ENCODE measurements at regions not wholly inside any gene's neighbourhood (a gene's known extent, or its start where the extent isn't known, plus 50 kb on each side); places are given as distances from the start of the nearest gene placed in this dataset.

DNA sequence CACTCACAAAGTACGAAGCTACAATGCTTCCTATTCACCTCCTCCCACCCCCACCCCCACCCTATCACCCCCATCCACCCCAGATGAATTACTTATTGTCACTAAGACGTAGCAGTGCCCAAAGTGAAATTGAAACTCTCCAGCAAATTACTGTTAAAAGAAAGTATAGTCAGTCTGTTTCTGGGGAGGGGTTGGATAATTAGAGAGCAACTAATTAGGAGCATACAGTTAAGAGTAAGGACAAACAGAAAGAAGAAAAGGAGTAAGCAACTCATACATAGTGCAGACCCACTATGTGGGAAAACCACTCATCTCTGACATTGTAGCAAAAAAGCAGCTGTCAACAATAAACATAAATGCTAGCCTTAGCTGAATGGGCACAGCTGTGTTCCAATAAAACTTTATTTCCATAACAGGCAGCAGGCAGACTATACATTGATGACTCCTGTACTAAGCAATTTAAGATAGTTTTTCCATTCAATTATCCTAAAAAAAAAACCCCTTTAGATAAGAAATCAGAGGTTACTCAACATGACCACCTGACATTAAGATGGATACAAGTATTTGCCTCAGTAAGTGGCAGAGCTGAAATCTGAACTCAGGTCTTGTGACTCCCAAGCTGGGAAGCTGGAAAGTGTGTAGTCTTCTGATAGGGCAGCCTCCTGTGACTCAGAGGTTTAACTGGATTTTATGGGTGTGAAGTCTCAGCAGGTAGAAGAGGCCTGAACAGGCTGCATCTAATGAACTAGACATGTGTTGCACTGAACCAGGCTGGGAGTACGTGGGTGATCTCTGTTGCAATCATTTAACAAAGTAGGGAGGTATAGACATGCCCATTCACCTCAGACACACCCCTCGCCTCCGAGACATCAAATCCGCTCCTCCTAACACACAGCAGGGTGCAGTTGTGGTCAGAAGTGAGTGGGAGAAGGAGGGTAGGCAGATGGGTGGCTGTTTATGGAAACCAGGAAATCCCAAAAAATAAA, 171.8 kb upstream of the KLF7 start:
- no peaks in the 10 kb centered on the region for H3K36me3 ChIP-seq (replicated peaks in 1 of 2; ENCODE audit: control extremely low read depth in 1 of 2, control insufficient read depth in 1 of 2, extremely low read depth in 1 of 2, insufficient read depth in 2 of 2, low read length in 1 of 2)
- Mint-ChIP-seq H3K4me1 (peaks cover 38% of the 10 kb centered on the region), H3K27me3 (peaks cover 3% of the 10 kb centered on the region), H3K27ac (no peak overlapping the region), H3K9me3 (ENCODE audit: insufficient read depth) (no peaks in the 10 kb centered on the region), H3K4me3 (peak overlapping the region; percentile 24)
- DNase-seq (no peak), ATAC-seq (ENCODE audit: low read depth) (no peak)
- WGBS (ENCODE audit: insufficient coverage) = 100% methylated on average over 1 of the region's 6 CpGs
- H3K9ac ChIP-seq (ENCODE audit: low read length) = no peak overlapping the region
- no peak overlapping the region for H3K27ac ChIP-seq (ENCODE audit: low read length in 2 of 2)
- H3K9me3 ChIP-seq (ENCODE audit: control extremely low read depth in 1 of 3, control insufficient read depth in 2 of 3, insufficient read depth in 1 of 3, low read length in 2 of 3) = no peaks in the 10 kb centered on the region
- no peaks in the 10 kb centered on the region for H3K79me2 ChIP-seq (ENCODE audit: control insufficient read depth, insufficient read depth, low read length)
- H3K27me3 ChIP-seq (replicated peaks in 1 of 4; ENCODE audit: control extremely low read depth in 1 of 4, control insufficient read depth in 3 of 4, insufficient read depth in 4 of 4, low read length in 3 of 4) = no peaks in the 10 kb centered on the region
- H3K4me2 ChIP-seq (replicated peaks; ENCODE audit: low read depth, low read length, poor library complexity, severe bottlenecking) = peak overlapping the region; percentile 41
- H2AFZ ChIP-seq (ENCODE audit: insufficient read depth, low read depth, low read length, poor library complexity, severe bottlenecking) = no peak overlapping the region
- no peak overlapping the region for H3K4me3 ChIP-seq (ENCODE audit: control extremely low read depth in 1 of 5, extremely low read depth in 1 of 5, insufficient read depth in 1 of 5, low read depth in 2 of 5, low read length in 4 of 5)
- H3K4me1 ChIP-seq (ENCODE audit: control insufficient read depth in 2 of 2, insufficient read depth in 2 of 2, low read length in 2 of 2) = peaks cover 5 to 8% of the 10 kb centered on the region in 2 donors
- ChIA-PET CTCF (interaction anchor here (0.6 to 1.2 kb wide), 3 partner anchors 10 to 291 kb away, joined by 3 to 6 read pairs (median 4); no protein-coding TSS in a partner anchor), POLR2A (no interaction called here)
- no peaks in the 10 kb centered on the region for H4K20me1 ChIP-seq (ENCODE audit: control insufficient read depth, insufficient read depth, low read length, poor library complexity, severe bottlenecking)
- no peak for TF ChIP-seq CTCF (IDR thresholded peaks at IDR 0.05)
- no peak for TF ChIP-seq EZH2 (IDR thresholded peaks at IDR 0.05; ENCODE audit: borderline replicate concordance, insufficient read depth, low read depth, low read length, poor library complexity, severe bottlenecking)
- intact Hi-C loops (cut with micrococcal nuclease) = loop anchor here (10.0 kb wide), 1 partner anchor 173 kb away; the partner anchor contains the start of gene KLF7

DNA sequence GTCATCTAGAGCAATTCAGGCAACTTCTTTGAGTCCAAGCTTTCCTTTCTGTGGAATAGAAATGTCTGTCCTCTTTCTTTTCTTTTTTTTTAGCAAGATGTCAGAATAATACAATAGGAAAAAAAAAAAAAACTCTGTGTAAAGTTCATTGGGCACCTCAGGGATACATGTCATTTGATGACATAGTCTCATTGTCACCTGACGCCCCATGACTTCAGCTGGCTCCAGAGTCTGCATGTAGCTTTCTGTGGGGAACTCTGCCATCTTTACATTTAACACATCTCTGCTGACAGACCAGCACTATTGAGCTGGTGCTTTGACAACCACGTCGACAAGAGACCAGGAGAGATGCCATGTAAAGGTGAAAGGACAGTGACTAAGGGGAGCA, 172.5 kb upstream of the KLF7 start:
- Histone ChIP-seq H3K9me3 (ENCODE audit: control extremely low read depth in 1 of 3, control insufficient read depth in 2 of 3, insufficient read depth in 1 of 3, low read length in 2 of 3) (no peaks in the 10 kb centered on the region), H3K4me1 (ENCODE audit: control insufficient read depth in 2 of 2, insufficient read depth in 2 of 2, low read length in 2 of 2) (peaks cover 5 to 8% of the 10 kb centered on the region in 2 donors), H3K27me3 (replicated peaks in 1 of 4; ENCODE audit: control extremely low read depth in 1 of 4, control insufficient read depth in 3 of 4, insufficient read depth in 4 of 4, low read length in 3 of 4) (no peaks in the 10 kb centered on the region), H2AFZ (ENCODE audit: insufficient read depth, low read depth, low read length, poor library complexity, severe bottlenecking) (no peak overlapping the region), H3K36me3 (replicated peaks in 1 of 2; ENCODE audit: control extremely low read depth in 1 of 2, control insufficient read depth in 1 of 2, extremely low read depth in 1 of 2, insufficient read depth in 2 of 2, low read length in 1 of 2) (no peaks in the 10 kb centered on the region), H3K27ac (ENCODE audit: low read length in 2 of 2) (no peak overlapping the region), H3K4me2 (replicated peaks; ENCODE audit: low read depth, low read length, poor library complexity, severe bottlenecking) (no peak overlapping the region), H3K9ac (ENCODE audit: low read length) (no peak overlapping the region), H4K20me1 (ENCODE audit: control insufficient read depth, insufficient read depth, low read length, poor library complexity, severe bottlenecking) (no peaks in the 10 kb centered on the region), H3K79me2 (ENCODE audit: control insufficient read depth, insufficient read depth, low read length) (no peaks in the 10 kb centered on the region), H3K4me3 (ENCODE audit: control extremely low read depth in 1 of 5, extremely low read depth in 1 of 5, insufficient read depth in 1 of 5, low read depth in 2 of 5, low read length in 4 of 5) (no peak overlapping the region)
- no peak for TF ChIP-seq CTCF (IDR thresholded peaks at IDR 0.05)
- TF ChIP-seq EZH2 (IDR thresholded peaks at IDR 0.05; ENCODE audit: borderline replicate concordance, insufficient read depth, low read depth, low read length, poor library complexity, severe bottlenecking) = no peak
- Mint-ChIP-seq H3K9me3 (ENCODE audit: insufficient read depth) (no peaks in the 10 kb centered on the region), H3K27ac (no peak overlapping the region), H3K27me3 (peaks cover 4% of the 10 kb centered on the region), H3K4me3 (no peak overlapping the region), H3K4me1 (peaks cover 33% of the 10 kb centered on the region)
- ChIA-PET POLR2A (no interaction called here), CTCF (interaction anchor here (1.0 to 1.2 kb wide), 3 partner anchors 9 to 291 kb away, joined by 3 to 6 read pairs (median 3); no protein-coding TSS in a partner anchor)
- intact Hi-C loops (cut with micrococcal nuclease) = loop anchor here (10.0 kb wide), 1 partner anchor 173 kb away; the partner anchor contains the start of gene KLF7
- whole genome bisulfite sequencing (ENCODE audit: insufficient coverage) = 83% methylated on average over 1 of the region's 3 CpGs
- no peak for ATAC-seq (ENCODE audit: low read depth)
- no peak for DNase-seq

Measured in B cell (primary cell).